Glomerular endothelial cell (primary cell): ENCODE measurements at regions not wholly inside any gene's neighbourhood (a gene's known extent, or its start where the extent isn't known, plus 50 kb on each side); places are given as distances from the start of the nearest gene placed in this dataset.

Experiments used
- DNase-seq: peaks from one replicate; pipeline ENCODE4 v3.0.0-alpha.2; 2011; ENCODE audit warnings: low read depth, low spot score; ENCODE audit errors: extremely low read depth

- DNase-seq: no peak
Observed at GRCh38 chr6:76451926-76452709, 379.7 kb upstream of the IMPG1 start.

- DNase-seq: no peak
Observed at GRCh38 chr6:76448109-76448508, 375.6 kb upstream of the IMPG1 start.

- DNase-seq: no peak
Observed at GRCh38 chr6:76441875-76442274, 369.4 kb upstream of the IMPG1 start.

GRCh38 chr6:76439811-76440210, 367.3 kb upstream of the IMPG1 start:
- no peak for DNase-seq

- no peak for DNase-seq
Observed at GRCh38 chr6:76438768-76439167, 366.3 kb upstream of the IMPG1 start.

- DNase-seq: no peak
Observed at GRCh38 chr6:76435174-76435573, 362.7 kb upstream of the IMPG1 start.

GRCh38 chr6:76422511-76423213, 350.2 kb upstream of the IMPG1 start:
- no peak for DNase-seq

GRCh38 chr6:76420094-76420493, 347.6 kb upstream of the IMPG1 start:
- DNase-seq: no peak

- no peak for DNase-seq
Observed at GRCh38 chr6:76418560-76419223, 346.2 kb upstream of the IMPG1 start.

GRCh38 chr6:76416821-76417605, 344.6 kb upstream of the IMPG1 start:
- no peak for DNase-seq

- no peak for DNase-seq
Observed at GRCh38 chr6:76403064-76403463, 330.6 kb upstream of the IMPG1 start.

- no peak for DNase-seq
Observed at GRCh38 chr6:76397966-76398365, 325.5 kb upstream of the IMPG1 start.

- no peak for DNase-seq
Observed at GRCh38 chr6:76382201-76382600, 309.7 kb upstream of the IMPG1 start.

GRCh38 chr6:76381612-76382011, 309.1 kb upstream of the IMPG1 start:
- no peak for DNase-seq

- no peak for DNase-seq
Observed at GRCh38 chr6:76351275-76351674, 278.8 kb upstream of the IMPG1 start.

GRCh38 chr6:76347539-76347938, 275.1 kb upstream of the IMPG1 start:
- no peak for DNase-seq

GRCh38 chr6:76342611-76343160, 270.2 kb upstream of the IMPG1 start:
- no peak for DNase-seq

- no peak for DNase-seq
Observed at GRCh38 chr6:76330031-76330430, 257.6 kb upstream of the IMPG1 start.

- DNase-seq: no peak
Observed at GRCh38 chr6:76326871-76327270, 254.4 kb upstream of the IMPG1 start.
